ENCODE measurements at regions not wholly inside any gene's neighbourhood (a gene's known extent, or its start where the extent isn't known, plus 50 kb on each side); places are given as distances from the start of the nearest gene placed in this dataset.

- TF ChIP-seq CTCF (IDR thresholded peaks at IDR 0.05) (no peak), POLR2A (IDR thresholded peaks at IDR 0.05) (no peak), POLR2AphosphoS5 (IDR thresholded peaks at IDR 0.05) (no peak), EP300 (IDR thresholded peaks at IDR 0.05; ENCODE audit: low read depth) (no peak)
These were observed 135.1 kb downstream of the GADD45G start for GRCh38 chr9:89739916-89740315.
